NCI-H1694 (cell line): ENCODE measurements at regions not wholly inside any gene's neighbourhood (a gene's known extent, or its start where the extent isn't known, plus 50 kb on each side); places are given as distances from the start of the nearest gene placed in this dataset.
A peak's percentile ranks its signal among the peaks of the same experiment; 100 is the strongest.

Experiments used
- DNase-seq: peaks from one replicate; lab custom pipeline; 2025; lab: John Stamatoyannopoulos, UW

GRCh38 chr2:116645155-116645554 lies 1169.3 kb upstream of the DDX18 start:
- no peak for DNase-seq

GRCh38 chr2:116668691-116669090 lies 1145.8 kb upstream of the DDX18 start:
- no peak for DNase-seq

GRCh38 chr2:116669782-116670181 lies 1144.7 kb upstream of the DDX18 start:
- DNase-seq, result no peak

- DNase-seq, result no peak
These were observed 1140.3 kb upstream of the DDX18 start for GRCh38 chr2:116674188-116674587.

GRCh38 chr2:116676776-116677175 lies 1137.7 kb upstream of the DDX18 start:
- no peak for DNase-seq

DNA sequence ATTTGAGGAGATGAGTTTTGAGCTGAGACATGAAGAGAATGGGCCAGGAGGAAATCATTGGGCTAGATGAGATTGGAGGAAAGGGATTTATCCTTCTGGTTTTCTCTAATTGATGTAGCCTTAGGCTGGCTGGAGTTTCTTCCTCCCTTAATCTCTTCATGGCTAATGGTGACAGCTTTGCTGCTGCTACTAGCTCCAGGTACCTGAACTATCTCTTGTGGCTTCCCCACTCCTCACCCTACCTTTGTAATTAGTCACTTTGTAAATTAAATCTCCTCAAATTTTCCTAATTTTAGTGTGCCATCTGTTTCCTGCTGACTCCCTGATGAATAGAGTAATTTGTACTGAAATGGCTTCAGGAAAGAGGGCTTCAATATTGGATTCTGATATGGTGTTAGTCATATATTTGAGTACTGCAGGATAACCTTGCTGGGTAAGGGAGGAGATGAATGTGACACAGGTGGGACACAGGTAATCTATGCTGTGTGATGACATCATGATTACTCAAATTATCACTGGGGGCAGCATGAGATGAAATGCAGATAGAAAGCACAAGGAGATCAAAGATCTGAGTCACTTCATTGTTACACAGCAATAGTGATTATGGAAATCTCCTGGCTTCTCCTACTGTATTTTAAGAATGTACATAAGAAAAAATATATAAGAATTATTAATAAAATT lies 1134.1 kb upstream of the DDX18 start:
- no peak for DNase-seq

- no peak for DNase-seq
These were observed 1127.1 kb upstream of the DDX18 start for GRCh38 chr2:116687371-116687770.

DNA sequence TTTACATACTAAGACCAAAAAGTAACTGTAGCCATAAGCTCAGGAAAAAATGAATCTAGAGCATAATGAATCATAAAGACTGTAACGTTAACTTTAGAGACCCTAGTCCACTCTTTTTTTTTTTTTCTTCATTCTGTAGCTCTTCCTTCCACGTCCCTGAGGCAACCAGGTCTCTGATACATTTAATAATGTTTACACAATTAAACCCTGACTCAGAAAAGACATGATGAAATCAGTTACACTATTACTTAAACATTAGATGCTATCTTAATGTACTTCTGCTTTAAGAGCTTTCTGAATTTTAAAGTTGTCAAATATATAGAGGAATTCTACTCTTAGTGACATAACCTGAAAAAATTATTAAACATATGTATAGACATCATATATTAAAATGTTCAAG lies 1121.5 kb upstream of the DDX18 start:
- no peak for DNase-seq

DNA sequence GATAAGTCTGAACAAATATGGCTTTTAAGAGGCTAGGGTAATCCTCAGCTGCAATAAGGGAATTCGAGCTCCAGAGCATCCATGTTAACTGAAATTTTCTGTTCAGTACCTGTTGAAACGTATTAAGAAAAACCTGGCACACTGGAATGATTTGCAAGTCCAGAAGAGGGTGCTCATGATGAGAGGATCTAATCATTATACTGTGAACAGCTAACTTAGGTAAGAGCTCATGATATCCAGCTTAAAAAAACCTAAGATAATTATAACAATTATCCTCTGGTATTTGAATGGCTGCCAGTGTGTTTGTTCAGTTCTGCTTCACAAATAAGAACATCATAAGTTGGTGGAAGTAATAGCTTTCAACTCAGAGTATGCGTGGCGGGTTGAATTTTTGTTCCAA lies 1118.3 kb upstream of the DDX18 start:
- DNase-seq, result no peak

GRCh38 chr2:116696903-116697302 lies 1117.6 kb upstream of the DDX18 start:
- DNase-seq, result no peak

GRCh38 chr2:116706396-116706795 lies 1108.1 kb upstream of the DDX18 start:
- DNase-seq, result no peak

DNA sequence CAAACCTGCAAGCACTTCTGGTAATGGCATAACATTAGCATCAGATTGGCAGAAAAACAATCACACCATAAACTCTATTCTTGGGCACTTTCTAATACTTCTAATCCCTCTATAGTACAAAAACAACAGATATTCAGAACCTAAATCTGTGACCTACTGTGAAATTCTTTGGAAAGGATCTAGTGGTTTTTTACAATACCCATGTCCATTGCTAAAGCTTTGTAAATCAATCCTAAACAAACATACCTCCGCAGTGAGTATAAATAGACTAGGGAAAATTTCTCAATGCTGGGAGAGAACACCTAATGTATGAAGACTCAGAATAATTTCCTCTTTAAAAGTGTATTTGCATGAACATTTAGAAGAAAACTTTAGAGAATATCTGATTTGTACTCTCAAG lies 1098.5 kb upstream of the DDX18 start:
- no peak for DNase-seq

DNA sequence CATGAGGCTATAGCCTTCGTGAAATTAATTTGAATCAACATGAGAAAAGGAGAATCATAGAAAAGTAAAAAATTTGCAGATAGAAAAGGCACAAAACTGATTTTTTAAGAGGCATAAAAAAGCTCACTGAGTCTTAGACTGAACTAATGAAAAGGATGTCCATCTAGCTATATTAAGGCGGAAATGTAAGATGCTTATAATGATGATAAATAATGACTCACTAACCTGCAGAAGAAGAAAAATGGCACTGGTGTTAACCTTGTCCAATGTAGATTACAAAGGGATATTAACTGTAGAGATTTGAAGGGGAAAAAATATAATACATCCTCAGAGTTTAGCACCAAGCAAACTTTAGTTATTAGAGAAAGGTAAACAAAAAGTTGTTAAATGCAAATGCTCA lies 1098.0 kb upstream of the DDX18 start:
- DNase-seq, result no peak

- DNase-seq, result no peak
These were observed 1096.7 kb upstream of the DDX18 start for GRCh38 chr2:116717832-116718231.

DNA sequence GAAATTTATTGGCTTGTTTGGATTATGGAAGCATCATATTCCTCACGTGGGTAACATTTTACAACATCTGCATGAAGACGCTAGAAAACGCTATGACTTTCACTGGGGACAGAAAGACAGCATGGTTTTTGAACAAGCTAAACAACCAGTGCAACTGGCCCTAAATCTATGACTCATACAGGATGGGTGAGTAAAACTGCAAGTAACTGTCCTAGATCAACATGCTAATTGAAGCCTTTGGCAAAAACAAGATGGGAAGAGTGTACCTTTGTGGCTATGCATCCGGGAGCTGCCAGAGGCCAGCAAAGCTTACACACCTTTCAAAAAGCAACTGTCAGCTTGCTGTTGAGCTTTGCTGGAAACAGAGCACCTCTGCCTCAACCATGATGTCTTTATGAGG lies 1096.0 kb upstream of the DDX18 start:
- no peak for DNase-seq

DNA sequence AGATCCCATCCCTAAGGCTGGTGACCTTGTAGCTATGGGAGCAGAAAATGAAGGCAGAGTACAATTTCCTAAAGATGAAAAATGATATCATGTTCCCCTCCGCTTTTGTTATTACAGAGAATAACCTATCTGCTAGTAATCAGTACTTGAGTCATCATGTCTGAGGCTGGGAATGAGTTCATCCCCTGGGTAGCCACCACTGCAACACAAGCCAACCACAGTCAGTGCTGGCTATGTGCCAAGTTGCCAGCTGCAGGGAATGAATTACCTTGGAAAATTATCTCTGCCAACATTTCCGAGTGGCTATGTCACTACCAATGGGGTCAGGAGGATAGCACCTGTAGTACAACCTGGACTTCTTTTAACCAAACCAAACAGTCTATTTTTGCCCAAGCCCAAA lies 1094.7 kb upstream of the DDX18 start:
- DNase-seq, result peak; percentile 30

DNA sequence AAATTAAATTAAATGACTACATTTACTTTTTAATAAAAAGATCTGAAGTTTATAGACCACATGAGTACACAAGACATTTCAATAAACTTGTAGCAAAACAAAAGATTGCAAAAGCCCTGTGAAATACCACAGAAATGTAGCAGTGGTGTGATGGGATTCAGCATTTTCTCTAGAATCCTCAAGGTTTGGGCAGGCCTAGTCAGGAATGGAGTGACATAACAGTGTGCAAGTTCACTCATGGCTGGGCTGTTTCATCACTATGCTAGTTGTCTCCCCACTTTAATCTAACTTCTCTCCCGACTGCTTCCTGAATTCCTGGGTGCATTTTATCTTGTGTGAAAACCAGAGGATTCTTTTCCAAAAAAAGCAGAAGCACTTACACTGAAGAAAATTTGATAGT lies 1089.9 kb upstream of the DDX18 start:
- DNase-seq, result no peak

- DNase-seq, result no peak
These were observed 1082.2 kb upstream of the DDX18 start for GRCh38 chr2:116732322-116732721.

DNA sequence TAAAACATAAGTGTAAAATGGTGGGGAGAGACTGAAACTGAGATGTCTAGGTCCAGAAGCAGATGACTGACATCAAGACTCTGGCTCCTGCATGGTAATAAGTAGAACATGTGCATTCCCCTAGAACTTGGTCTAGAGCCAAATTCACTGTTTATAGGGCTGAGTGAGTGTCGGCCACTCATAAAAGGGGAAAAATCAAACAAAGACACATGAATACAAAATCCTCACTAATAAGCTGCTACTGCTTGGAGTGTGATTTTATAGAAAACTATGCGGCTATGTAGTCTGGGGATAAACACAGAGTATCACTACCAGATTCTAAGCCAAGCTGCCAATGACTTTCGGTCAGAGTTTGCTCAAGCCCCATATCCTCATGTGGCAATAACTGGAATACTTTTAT lies 1080.8 kb upstream of the DDX18 start:
- DNase-seq, result no peak

DNA sequence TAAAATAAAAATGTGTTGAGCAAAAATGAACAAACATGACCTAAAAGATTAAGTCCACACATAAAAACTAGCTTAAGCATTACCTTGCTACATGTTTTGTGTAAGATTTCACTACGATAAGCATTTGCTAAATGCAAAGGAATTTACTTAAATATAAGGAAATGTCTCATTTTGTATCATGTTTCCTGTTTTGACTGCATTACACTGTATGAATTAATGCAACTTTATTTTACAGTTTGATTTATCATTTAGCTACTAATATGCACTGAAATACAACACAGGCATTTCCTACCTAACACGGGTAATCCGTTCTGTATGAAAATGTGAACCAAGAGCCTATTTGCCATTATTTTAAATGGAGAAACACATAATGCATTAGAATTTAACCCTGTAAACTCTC lies 1076.5 kb upstream of the DDX18 start:
- DNase-seq, result no peak

GRCh38 chr2:116747103-116747502 lies 1067.4 kb upstream of the DDX18 start:
- no peak for DNase-seq

DNA sequence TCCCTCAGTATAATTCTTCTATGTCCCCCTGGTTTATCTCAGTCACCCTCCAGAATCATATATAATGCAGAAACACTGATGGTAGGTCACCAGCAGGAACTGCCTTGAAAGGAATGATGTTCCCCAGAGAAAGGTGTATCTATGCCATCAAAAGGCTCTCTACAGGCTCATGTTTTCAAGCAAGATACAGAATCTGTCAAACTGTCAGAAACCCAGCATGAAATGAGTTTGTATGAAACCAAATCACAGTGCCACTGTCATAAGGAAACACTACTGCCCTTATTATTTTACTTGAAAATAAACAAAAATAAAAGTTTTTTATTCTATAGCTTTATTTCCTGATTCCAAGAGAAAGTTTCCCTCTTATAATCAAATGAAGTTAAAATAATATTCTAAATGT lies 1064.5 kb upstream of the DDX18 start:
- no peak for DNase-seq

DNA sequence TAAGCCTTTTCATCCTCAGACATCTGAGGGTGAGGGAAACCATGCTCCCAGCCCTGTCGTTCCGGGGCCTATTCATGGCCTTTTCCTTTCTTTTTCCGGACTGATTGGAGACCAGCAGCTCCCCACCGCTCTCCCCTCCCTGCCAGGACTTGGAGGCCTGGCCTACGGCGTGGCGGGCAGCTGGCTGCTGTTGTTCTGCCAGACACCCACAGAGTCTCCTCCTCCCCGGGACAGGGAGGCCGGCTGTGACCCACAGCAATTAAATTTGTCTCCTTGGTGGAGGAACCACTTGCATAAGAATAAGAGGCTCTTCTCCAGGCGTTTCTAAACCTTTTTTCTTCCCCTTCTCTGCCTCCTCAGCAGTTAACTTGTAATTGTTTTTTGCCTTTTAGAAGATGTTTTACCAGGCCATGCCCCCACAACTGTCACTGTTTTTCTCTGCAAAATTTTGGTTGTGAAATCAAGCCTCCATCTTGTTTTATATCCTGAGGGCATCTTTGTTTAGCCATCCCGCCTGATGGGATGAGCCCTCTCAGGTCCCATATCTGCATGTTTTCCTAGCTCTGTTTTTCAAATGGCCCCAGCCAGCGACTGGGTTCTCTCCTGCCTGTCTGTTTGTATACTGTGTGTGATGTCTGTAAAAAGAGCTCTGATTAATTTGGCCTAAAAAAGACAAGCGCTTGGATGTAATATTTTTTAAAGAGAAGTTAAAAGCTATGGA lies 1060.0 kb upstream of the DDX18 start:
- DNase-seq, result no peak

GRCh38 chr2:116761864-116762263 lies 1052.6 kb upstream of the DDX18 start:
- no peak for DNase-seq
